ENCODE measurements at regions not wholly inside any gene's neighbourhood (a gene's known extent, or its start where the extent isn't known, plus 50 kb on each side); places are given as distances from the start of the nearest gene placed in this dataset.
"Not testable (repeated sequence)": the region's sequence is repeated elsewhere in the genome, so short reads cannot be mapped to it uniquely, and the experiment has no call there.

DNA sequence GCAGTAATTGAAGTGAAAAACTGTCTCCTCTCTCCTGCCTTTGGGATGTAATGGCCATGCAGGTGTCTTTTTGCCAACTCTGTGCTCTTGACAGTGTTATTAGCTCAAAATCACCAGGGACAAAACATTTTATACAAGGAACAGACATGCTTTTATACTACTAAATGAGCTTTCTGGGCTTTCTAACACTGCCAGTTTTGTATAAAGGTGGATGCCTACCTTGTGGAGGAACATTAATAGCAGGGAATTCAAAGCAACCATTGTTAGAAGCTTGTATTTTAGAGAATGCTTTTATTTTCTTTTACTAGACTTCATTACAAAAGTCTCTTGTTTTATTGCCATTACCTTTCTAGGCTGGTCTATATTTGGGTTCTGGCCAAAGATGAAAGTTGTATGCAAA lies 54.7 kb upstream of the ARSJ start:
- Mint-ChIP-seq H3K4me3 (no peak overlapping the region), H3K27ac (no peak overlapping the region), H3K9me3 (ENCODE audit: low read depth) (no peaks in the 10 kb centered on the region), H3K27me3 (no peaks in the 10 kb centered on the region), H3K4me1 (ENCODE audit: low read depth) (no peaks in the 10 kb centered on the region), H3K36me3 (no peaks in the 10 kb centered on the region)

DNA sequence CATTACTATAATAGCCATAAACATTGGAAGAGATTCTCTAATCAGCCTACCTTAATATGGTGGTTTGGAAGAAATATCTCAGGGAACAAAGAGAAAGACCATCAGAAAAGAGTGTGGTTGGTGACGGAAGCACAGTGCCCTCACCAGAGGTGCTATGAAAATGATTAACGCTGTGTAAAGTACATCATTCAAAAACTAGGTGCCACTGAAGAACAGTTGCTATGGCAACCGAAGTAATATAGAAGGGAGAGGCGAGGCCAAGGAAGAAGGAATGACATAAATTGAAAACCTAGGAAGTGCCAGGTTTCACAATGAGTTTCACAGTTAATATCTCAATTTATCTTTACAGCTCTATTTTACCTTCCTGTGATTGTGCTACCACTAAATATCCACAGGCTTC lies 57.0 kb upstream of the ARSJ start:
- H3K4me1 Mint-ChIP-seq (ENCODE audit: low read depth): peaks cover 7% of the 10 kb centered on the region
- H3K27ac Mint-ChIP-seq: no peak overlapping the region
- H3K4me3 Mint-ChIP-seq: no peak overlapping the region
- H3K9me3 Mint-ChIP-seq (ENCODE audit: low read depth): no peaks in the 10 kb centered on the region
- no peaks in the 10 kb centered on the region for H3K36me3 Mint-ChIP-seq
- H3K27me3 Mint-ChIP-seq: no peaks in the 10 kb centered on the region

DNA sequence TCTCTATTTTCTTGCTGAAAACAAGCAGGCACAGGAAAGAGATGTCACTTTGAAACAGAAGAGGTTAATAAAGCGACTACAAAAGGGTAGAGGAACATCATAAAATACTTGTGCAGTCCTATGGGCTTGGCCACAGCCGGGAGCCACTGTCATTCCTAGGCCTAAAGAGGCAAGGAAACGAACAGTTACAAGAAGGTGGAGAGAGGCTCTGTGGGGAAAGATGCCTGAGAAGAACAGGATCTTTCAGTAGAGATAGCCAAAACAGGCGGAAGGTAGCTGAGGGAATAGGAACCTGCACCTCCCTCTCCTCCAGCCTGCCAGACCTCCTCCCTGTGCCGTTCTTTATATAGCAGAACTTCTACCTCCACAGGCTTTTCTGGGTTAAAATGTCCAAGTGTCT lies 57.4 kb upstream of the ARSJ start:
- H3K4me3 Mint-ChIP-seq: no peak overlapping the region
- H3K27ac Mint-ChIP-seq: no peak overlapping the region
- H3K36me3 Mint-ChIP-seq: no peaks in the 10 kb centered on the region
- H3K4me1 Mint-ChIP-seq (ENCODE audit: low read depth): peaks cover 7% of the 10 kb centered on the region
- H3K9me3 Mint-ChIP-seq (ENCODE audit: low read depth): no peaks in the 10 kb centered on the region
- H3K27me3 Mint-ChIP-seq: no peaks in the 10 kb centered on the region

DNA sequence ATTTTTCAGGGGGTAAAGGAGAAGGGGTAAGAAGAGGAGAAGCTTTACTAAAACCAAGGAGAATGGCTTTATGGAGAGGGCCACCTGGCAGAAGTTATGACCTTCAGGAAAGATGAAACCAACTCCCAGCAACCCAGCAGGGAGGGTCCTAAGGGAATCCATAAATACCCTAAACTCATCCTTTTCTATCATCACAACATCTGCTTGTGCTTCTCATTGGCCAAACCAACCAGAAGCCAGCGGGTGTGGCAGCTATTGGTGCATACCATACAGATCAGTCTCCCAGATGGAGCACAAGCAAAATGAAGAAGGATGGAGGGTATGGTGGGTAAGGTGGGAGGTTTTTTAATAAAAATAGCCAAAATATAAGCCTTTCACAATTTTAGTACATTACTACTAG lies 58.5 kb upstream of the ARSJ start:
- no peaks in the 10 kb centered on the region for H3K36me3 Mint-ChIP-seq
- H3K27ac Mint-ChIP-seq: no peak overlapping the region
- H3K27me3 Mint-ChIP-seq: no peaks in the 10 kb centered on the region
- H3K4me1 Mint-ChIP-seq (ENCODE audit: low read depth): peaks cover 7% of the 10 kb centered on the region
- H3K4me3 Mint-ChIP-seq: no peak overlapping the region
- no peaks in the 10 kb centered on the region for H3K9me3 Mint-ChIP-seq (ENCODE audit: low read depth)

DNA sequence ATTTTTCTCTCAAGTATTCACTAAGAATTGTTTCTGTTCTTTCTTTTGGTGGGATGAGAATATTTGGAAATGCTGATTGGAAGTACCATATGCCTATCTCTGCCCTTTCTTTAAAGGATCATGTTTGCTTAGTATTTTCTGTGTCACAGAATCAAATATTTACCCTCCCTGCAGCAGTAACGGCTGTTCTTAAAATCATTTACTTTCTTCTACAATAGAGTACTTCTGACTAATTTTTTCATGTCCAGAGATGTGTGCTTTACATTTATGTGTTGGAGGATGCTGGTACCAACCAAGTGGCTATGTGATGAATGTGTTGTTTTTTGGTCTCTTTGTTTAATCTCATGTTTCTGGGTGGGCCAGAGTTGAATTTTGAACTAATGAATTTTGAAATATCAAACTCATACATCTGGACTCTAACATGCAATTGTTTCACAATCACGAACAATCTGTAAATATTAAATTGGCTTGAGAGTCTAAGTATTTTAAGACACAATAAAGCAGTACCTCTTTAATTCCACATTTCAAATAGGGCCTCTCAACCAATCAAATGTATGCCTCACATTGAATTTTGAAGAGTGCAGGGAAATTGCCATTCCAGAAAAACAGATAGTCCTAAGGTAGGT lies 59.4 kb upstream of the ARSJ start:
- Mint-ChIP-seq H3K27ac (no peak overlapping the region), H3K9me3 (ENCODE audit: low read depth) (no peaks in the 10 kb centered on the region), H3K36me3 (no peaks in the 10 kb centered on the region), H3K4me1 (ENCODE audit: low read depth) (peaks cover 7% of the 10 kb centered on the region), H3K4me3 (no peak overlapping the region), H3K27me3 (no peaks in the 10 kb centered on the region)

DNA sequence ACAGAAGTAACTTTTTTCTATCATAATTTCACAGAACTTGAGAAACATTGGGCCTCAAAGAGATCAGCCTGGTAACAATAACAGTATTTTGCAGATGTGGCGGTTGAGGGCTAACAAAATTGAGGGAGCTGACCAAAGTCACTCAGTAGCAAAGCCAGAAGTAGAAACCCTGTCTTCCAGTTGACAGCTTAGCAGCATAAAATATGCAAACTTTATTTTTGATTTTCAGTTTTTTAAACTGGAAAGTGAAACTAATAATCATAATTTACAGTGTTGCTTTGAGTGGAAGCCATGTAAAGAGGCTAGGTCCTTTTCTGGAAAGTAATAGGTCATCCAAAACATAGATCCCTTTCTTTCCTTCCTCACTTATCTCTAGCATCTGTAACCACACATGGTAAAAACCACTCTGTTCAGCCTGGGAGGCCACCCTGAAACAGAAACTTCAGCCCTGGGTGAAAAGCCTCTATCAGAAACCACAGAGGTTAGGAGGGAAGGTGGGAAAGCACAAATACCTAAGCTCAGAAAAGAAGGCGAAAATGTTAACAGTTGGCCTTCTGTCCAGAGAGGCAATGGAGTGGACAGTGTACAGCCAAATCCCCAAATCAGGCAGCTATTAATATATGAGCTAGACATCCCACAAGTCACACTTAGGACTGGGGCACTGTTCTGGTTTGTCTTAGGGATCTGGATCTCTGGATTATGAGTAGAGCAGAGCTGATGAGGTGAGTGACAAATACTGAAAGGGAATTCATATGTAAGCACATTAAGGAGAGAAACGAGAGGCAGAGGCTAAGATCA lies 61.1 kb upstream of the ARSJ start:
- Mint-ChIP-seq H3K27me3 (no peaks in the 10 kb centered on the region), H3K4me1 (ENCODE audit: low read depth) (peaks cover 7% of the 10 kb centered on the region), H3K9me3 (ENCODE audit: low read depth) (no peaks in the 10 kb centered on the region), H3K4me3 (no peak overlapping the region), H3K27ac (no peak overlapping the region), H3K36me3 (no peaks in the 10 kb centered on the region)

DNA sequence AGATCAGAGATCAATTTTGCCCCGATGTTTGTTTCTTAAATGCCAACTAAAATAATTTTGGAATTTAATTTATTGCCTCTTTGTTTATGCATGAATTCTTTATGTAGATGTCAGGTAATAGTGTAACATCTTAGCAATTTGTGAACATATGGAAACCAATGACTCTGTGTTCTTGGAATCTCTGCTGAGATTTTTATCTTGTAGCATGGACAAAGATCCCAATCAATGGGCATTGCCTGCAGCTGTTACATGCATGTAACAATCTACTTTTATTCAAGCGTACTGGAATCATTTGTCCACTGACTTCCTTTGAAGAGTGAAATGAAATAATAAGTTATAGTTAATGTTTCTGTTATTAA lies 61.6 kb upstream of the ARSJ start:
- Mint-ChIP-seq H3K4me1 (ENCODE audit: low read depth) (peaks cover 7% of the 10 kb centered on the region), H3K4me3 (no peak overlapping the region), H3K27me3 (no peaks in the 10 kb centered on the region), H3K9me3 (ENCODE audit: low read depth) (no peaks in the 10 kb centered on the region), H3K36me3 (no peaks in the 10 kb centered on the region), H3K27ac (no peak overlapping the region)

DNA sequence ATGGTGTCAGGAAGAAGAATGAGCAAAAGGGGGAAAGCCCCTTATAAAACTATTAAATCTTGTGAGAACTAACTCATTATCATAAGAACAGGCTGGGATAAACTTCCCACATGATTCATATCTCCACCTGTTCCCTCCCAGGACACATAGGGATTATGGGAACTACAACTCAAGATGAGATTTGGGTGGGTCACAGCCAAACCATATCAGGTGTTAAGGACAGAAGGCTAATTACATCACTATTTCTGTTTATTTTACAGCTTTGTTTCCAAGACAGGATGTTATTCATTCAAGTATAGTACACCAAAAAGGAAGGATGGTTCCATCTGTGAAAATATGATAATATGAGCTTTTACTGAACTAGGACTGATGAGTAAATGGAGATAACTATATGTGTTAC lies 63.7 kb upstream of the ARSJ start:
- no peaks in the 10 kb centered on the region for H3K36me3 Mint-ChIP-seq
- H3K4me3 Mint-ChIP-seq: no peak overlapping the region
- no peak overlapping the region for H3K27ac Mint-ChIP-seq
- H3K27me3 Mint-ChIP-seq: no peaks in the 10 kb centered on the region
- peaks cover 7% of the 10 kb centered on the region for H3K4me1 Mint-ChIP-seq (ENCODE audit: low read depth)
- H3K9me3 Mint-ChIP-seq (ENCODE audit: low read depth): no peaks in the 10 kb centered on the region

DNA sequence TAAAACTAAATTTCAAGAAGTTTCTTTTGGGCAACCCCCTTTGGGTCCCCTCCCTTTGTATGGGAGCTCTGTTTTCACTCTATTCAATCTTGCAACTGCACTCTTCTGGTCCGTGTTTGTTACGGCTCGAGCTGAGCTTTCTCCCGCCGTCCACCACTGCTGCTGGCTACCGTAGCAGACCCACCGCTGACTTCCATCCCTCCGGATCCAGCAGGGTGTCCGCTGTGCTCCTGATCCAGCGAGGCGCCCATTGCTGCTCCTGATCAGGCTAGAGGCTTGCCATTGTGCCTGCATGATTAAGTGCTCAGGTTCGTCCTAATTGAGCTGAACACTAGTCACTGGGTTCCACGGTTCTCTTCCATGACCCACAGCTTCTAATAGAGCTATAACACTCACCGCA lies 64.9 kb upstream of the ARSJ start:
- H3K4me1 Mint-ChIP-seq (ENCODE audit: low read depth); H3K36me3 Mint-ChIP-seq; H3K4me3 Mint-ChIP-seq; H3K27me3 Mint-ChIP-seq; H3K9me3 Mint-ChIP-seq (ENCODE audit: low read depth); H3K27ac Mint-ChIP-seq: not testable (repeated sequence)

DNA sequence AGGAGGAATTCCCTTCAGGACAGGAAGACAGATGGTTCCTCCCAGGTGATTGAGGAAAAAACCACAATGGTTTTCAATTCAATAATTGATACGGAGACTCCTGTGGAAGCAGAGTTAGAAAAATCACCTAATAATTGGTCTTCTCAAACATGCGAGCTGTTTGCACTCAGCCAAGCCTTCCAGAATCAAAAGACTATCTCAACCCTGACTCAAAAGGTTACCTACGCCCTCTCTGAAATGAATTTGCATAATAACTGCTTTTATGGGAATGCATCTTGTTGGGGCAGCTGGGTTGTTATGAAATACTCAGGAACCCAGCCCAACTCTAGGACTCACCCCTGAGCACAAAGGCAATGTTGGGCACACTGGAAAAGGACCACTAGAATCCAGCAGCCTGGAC lies 66.9 kb upstream of the ARSJ start:
- Mint-ChIP-seq H3K4me3 (no peak overlapping the region), H3K4me1 (ENCODE audit: low read depth) (no peaks in the 10 kb centered on the region), H3K27ac (no peak overlapping the region), H3K9me3 (ENCODE audit: low read depth) (no peaks in the 10 kb centered on the region), H3K36me3 (no peaks in the 10 kb centered on the region), H3K27me3 (no peaks in the 10 kb centered on the region)

DNA sequence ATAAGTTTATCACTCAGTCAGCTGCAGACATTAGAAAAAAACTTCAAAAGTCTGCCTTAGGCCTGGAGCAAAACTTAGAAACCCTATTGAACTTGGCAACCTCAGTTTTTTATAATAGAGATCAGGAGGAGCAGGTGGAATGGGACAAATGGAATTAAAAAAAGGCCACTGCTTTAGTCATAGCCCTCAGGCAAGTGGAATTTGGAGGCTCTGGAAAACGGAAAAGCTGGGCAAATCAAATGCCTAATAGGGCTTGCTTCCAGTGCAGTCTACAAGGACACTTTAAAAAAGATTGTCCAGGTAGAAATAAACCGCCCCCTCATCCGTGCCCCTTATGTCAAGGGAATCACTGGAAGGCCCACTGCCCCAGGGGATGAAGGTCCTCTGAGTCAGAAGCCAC lies 68.7 kb upstream of the ARSJ start:
- not testable (repeated sequence) for H3K27me3 Mint-ChIP-seq; H3K27ac Mint-ChIP-seq; H3K9me3 Mint-ChIP-seq (ENCODE audit: low read depth); H3K4me1 Mint-ChIP-seq (ENCODE audit: low read depth); H3K36me3 Mint-ChIP-seq; H3K4me3 Mint-ChIP-seq

DNA sequence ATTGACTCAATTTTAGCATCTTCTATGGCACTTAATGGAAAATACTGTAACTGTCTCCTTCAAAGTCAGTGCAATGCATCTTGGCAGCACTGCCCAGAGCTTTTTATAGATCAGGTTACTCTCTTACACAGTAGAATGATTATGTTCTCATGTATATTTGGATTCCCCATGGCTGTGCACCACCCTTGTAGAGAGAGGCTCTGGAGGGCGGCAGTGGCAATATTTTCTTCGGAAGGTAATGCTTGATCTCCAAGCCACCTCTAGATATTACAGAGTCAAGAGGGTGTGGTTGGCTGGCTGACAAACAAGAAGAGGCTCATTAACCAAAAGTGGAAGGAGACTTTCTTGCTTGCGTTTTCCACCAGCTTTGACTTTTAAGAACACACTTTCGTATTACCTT lies 72.8 kb upstream of the ARSJ start:
- no peaks in the 10 kb centered on the region for H3K27me3 Mint-ChIP-seq
- H3K9me3 Mint-ChIP-seq (ENCODE audit: low read depth): peaks cover 6% of the 10 kb centered on the region
- H3K36me3 Mint-ChIP-seq: peaks cover 4% of the 10 kb centered on the region
- H3K27ac Mint-ChIP-seq: no peak overlapping the region
- H3K4me3 Mint-ChIP-seq: no peak overlapping the region
- no peaks in the 10 kb centered on the region for H3K4me1 Mint-ChIP-seq (ENCODE audit: low read depth)

DNA sequence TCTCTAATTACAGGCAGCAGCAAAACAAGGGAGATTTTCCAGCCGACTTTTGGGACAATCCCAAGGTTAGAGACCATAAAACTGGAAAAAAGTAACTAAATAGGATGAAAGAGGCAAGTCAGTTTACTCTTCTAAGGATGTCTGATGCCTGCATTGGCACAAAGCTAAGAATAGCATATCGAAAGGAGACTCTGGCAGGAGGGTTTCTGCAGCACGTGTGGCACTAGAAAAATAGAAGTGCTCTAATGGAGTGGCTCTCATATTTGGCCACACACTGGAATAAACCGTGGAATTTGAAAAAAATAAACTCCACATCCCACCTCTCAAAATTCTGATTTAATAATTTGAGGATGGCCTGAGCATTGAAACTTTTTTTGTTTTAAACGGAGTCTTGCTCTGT lies 77.2 kb upstream of the ARSJ start:
- H3K36me3 Mint-ChIP-seq: peaks cover 4% of the 10 kb centered on the region
- no peaks in the 10 kb centered on the region for H3K4me1 Mint-ChIP-seq (ENCODE audit: low read depth)
- no peaks in the 10 kb centered on the region for H3K27me3 Mint-ChIP-seq
- no peak overlapping the region for H3K4me3 Mint-ChIP-seq
- no peak overlapping the region for H3K27ac Mint-ChIP-seq
- peaks cover 8% of the 10 kb centered on the region for H3K9me3 Mint-ChIP-seq (ENCODE audit: low read depth)

DNA sequence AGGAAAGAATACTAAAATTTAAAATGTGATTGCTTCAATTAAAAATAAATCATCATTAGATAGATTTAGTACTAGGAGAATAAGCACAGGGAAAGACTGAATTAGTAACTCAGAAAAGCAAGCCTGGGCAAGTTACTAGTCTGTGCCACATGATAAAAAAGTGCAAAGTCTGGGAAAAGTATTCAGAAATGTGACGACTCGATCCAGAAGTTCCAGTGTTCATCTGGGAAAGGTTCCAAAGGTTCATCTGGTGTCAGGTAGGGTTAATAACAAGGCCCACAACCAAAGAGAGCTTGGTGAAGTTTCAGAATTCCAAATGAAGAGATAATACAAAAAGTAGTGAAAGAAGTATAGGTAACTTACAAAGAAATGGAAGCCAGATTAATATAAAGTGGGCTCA lies 78.3 kb upstream of the ARSJ start:
- H3K27me3 Mint-ChIP-seq: no peaks in the 10 kb centered on the region
- H3K27ac Mint-ChIP-seq: no peak overlapping the region
- no peak overlapping the region for H3K4me3 Mint-ChIP-seq
- no peaks in the 10 kb centered on the region for H3K4me1 Mint-ChIP-seq (ENCODE audit: low read depth)
- peaks cover 8% of the 10 kb centered on the region for H3K9me3 Mint-ChIP-seq (ENCODE audit: low read depth)
- H3K36me3 Mint-ChIP-seq: peaks cover 4% of the 10 kb centered on the region

DNA sequence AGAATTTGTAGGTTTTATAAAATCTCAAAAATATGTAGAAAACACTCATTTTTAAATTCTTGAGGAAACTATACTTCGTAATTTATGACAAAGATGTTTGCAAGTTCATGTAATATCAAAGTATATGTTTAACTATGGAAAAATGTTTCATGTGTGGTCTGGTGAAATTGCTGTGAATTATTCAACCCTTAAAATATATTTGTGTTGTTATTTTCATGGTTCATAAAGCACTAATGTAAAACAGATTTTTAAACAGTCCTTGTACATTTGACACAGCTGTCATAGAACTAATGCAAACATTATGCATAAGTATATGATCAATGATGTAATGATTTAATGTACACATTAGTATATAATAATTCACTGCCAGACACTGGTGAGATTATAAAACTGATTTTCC lies 83.1 kb upstream of the ARSJ start:
- H3K27me3 Mint-ChIP-seq: no peaks in the 10 kb centered on the region
- H3K9me3 Mint-ChIP-seq (ENCODE audit: low read depth): peaks cover 3% of the 10 kb centered on the region

DNA sequence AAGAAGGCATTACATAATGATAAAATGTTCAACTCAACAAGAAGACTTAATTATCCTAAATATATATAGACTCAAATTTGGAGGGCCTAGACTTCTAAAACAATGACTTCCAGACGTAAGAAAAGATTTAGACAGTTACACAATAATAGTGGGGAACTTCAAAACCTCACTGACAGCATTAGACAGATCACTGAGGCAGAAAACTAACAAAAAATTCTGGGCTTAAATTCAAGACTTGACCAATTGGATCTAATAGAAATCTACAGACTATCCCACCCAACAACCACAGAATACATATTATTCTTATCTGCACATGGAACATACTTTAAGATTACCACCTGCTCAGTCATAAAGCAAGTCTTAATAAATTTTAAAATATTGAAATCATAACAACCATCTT lies 93.3 kb upstream of the ARSJ start:
- no peaks in the 10 kb centered on the region for H3K36me3 Mint-ChIP-seq
- H3K9me3 Mint-ChIP-seq (ENCODE audit: low read depth): no peaks in the 10 kb centered on the region
- no peak overlapping the region for H3K27ac Mint-ChIP-seq
- H3K4me1 Mint-ChIP-seq (ENCODE audit: low read depth): peaks cover 4% of the 10 kb centered on the region
- H3K4me3 Mint-ChIP-seq: no peak overlapping the region
- H3K27me3 Mint-ChIP-seq: peaks cover 2% of the 10 kb centered on the region

More for the DNA sequence above, 83.1 kb upstream of the ARSJ start:
- H3K4me3 Mint-ChIP-seq: no peak overlapping the region
- H3K27ac Mint-ChIP-seq: no peak overlapping the region
- H3K36me3 Mint-ChIP-seq: peaks cover 2% of the 10 kb centered on the region
- no peaks in the 10 kb centered on the region for H3K4me1 Mint-ChIP-seq (ENCODE audit: low read depth)

All from activated naive CD8-positive, alpha-beta T cell (primary cell).